Sigmoid colon (tissue), 6 donors: ENCODE measurements at regions not wholly inside any gene's neighbourhood (a gene's known extent, or its start where the extent isn't known, plus 50 kb on each side); places are given as distances from the start of the nearest gene placed in this dataset.

Source experiments
- DNase-seq: peaks from one replicate; pipeline ENCODE4 v3.0.0-alpha.2; 2019
- H3K27ac ChIP-seq, 4 donors: fragments of 200-600 bp; sonication (generic); one replicate each; pipeline ENCODE4 v1.5.1; 2016 to 2019; ENCODE audit warnings: mild to moderate bottlenecking in 1 of 4
- H3K27me3 ChIP-seq, 3 donors: fragments of 200-600 bp; sonication (generic); one replicate each; pipeline ENCODE4 v1.5.1; 2019; ENCODE audit warnings: mild to moderate bottlenecking in 1 of 3
- H3K36me3 ChIP-seq, 4 donors: fragments of 200-600 bp; sonication (generic); one replicate each; pipeline ENCODE4 v1.5.1; 2016 to 2019
- H3K4me1 ChIP-seq, 4 donors: fragments of 200-600 bp; sonication (generic); one replicate each; pipeline ENCODE4 v1.5.1; 2017 to 2019
- H3K4me3 ChIP-seq, 4 donors: fragments of 200-600 bp; sonication (generic); one replicate each; pipeline ENCODE4 v1.5.1; 2017 to 2019; ENCODE audit warnings: mild to moderate bottlenecking in 2 of 4, moderate library complexity in 1 of 4
- H3K9me3 ChIP-seq, 4 donors: fragments of 200-600 bp in 3 of 4; sonication (generic) in 3 of 4; one replicate each; pipeline versions ENCODE4 v1.5.1 to v1.6.1; 2013 to 2019
- EP300 ChIP-seq, 4 donors: sonication (generic); formaldehyde crosslinking; IDR thresholded peaks; one replicate each; pipeline ENCODE4 v1.6.1; 2017; ENCODE audit warnings: antibody characterized with exemption in 4 of 4
- POLR2A ChIP-seq, 2 donors: fragments of 450-650 bp; IDR thresholded peaks; one replicate each; pipeline ENCODE4 v1.6.1; 2016; ENCODE audit warnings: antibody characterized with exemption in 2 of 2, mild to moderate bottlenecking in 2 of 2, moderate library complexity in 2 of 2
- POLR2AphosphoS5 ChIP-seq, 4 donors: sonication (generic); formaldehyde crosslinking; IDR thresholded peaks; one replicate each; pipeline ENCODE4 v1.6.1; 2017; ENCODE audit warnings: antibody characterized with exemption in 4 of 4
- WGBS, 2 donors: extraction: QIAGEN DNeasy Blood & Tissue Kit; methylation state at CpG; one replicate each; pipeline ENCODE4 v1.1.7; 2013; 5-methylcytosine and 5-hydroxymethylcytosine counted together
- intact Hi-C: fragments of 100-400 bp; cut with DNase I; formaldehyde crosslinking; loops from one replicate; pipeline ENCODE4 v1.15.1; 2023
- TF ChIP-seq, protein P1 (sequence below), 4 experiments: fragments of 450-650 bp in 3 of 4; fragments of 200-600 bp in 1 of 4; IDR thresholded peaks; one replicate each; pipeline ENCODE4 v1.5.1; 2016 to 2019; ENCODE audit warnings: antibody characterized with exemption in 4 of 4, mild to moderate bottlenecking in 3 of 4, moderate library complexity in 2 of 4
- donor health status: healthy with polysubstance abuse.
- donor health status: healthy.

- 95 to 99% methylated on average over 1 of the region's 1 CpG for WGBS, 2 donors
- intact Hi-C loops = no loop called here
- TF ChIP-seq, protein P1, sequence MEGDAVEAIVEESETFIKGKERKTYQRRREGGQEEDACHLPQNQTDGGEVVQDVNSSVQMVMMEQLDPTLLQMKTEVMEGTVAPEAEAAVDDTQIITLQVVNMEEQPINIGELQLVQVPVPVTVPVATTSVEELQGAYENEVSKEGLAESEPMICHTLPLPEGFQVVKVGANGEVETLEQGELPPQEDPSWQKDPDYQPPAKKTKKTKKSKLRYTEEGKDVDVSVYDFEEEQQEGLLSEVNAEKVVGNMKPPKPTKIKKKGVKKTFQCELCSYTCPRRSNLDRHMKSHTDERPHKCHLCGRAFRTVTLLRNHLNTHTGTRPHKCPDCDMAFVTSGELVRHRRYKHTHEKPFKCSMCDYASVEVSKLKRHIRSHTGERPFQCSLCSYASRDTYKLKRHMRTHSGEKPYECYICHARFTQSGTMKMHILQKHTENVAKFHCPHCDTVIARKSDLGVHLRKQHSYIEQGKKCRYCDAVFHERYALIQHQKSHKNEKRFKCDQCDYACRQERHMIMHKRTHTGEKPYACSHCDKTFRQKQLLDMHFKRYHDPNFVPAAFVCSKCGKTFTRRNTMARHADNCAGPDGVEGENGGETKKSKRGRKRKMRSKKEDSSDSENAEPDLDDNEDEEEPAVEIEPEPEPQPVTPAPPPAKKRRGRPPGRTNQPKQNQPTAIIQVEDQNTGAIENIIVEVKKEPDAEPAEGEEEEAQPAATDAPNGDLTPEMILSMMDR (IDR thresholded peaks at IDR 0.05) = no peak
- TF ChIP-seq POLR2A (IDR thresholded peaks at IDR 0.05) = no peak
- TF ChIP-seq POLR2AphosphoS5 (IDR thresholded peaks at IDR 0.05) = no peak
- no peak for TF ChIP-seq EP300 (IDR thresholded peaks at IDR 0.05)
- Histone ChIP-seq H3K27me3 (no peaks in the 10 kb centered on the region), H3K4me1 (no peaks in the 10 kb centered on the region), H3K9me3 (no peaks in the 10 kb centered on the region), H3K36me3 (no peaks in the 10 kb centered on the region), H3K27ac (no peak overlapping the region), H3K4me3 (no peak overlapping the region)
- DNase-seq = no peak
These were observed 997.8 kb downstream of the ARAP2 start for GRCh38 chr4:35246493-35246892.

DNA sequence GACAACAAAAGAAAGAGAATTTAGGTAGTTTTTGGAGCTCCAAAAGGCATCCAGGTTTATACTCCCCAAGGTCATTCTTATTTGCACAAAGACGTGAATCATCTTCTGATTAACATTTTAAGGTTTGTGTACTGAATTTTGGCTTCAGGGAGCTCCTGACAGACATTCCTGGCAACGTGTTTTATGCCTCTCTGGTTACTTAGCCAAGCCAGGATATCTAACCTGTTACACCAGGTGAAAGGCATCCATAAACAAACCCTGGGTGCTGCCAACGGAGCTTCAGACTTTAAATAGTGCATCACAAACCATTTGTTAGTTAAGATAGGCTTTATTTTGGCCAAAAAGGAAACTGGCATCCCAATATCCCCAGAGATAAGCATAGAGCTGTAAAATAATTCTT lies 997.3 kb downstream of the ARAP2 start:
- DNase-seq = no peak
- H3K4me1 ChIP-seq = no peaks in the 10 kb centered on the region
- H3K27ac ChIP-seq = no peak overlapping the region
- no peaks in the 10 kb centered on the region for H3K9me3 ChIP-seq
- no peak for TF ChIP-seq EP300 (IDR thresholded peaks at IDR 0.05)
- TF ChIP-seq POLR2A (IDR thresholded peaks at IDR 0.05) = no peak
- no peak for TF ChIP-seq POLR2AphosphoS5 (IDR thresholded peaks at IDR 0.05)
- TF ChIP-seq, protein P1 (IDR thresholded peaks at IDR 0.05) = no peak
- no peaks in the 10 kb centered on the region for H3K27me3 ChIP-seq
- WGBS, 2 donors = 3 to 22% methylated on average over 3 of the region's 3 CpGs
- H3K4me3 ChIP-seq = no peak overlapping the region
- no peaks in the 10 kb centered on the region for H3K36me3 ChIP-seq
- intact Hi-C loops = no loop called here

DNA sequence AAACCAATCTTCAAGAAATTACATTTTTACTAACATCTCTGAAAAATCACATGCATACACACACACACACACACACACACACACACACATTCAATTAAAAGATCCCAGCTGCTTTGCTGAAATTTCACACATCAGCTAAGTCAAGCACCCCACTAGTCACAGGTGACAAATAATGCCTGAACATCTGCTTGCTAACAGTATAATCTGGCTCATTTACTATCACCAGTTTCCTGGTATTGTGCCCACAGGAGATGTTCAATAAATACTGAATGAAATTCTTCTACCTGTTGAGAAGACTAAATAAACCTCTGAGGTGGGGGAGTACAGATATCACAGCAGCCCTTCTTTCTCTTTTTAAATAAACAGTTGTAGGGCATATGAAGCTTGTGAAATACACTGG lies 994.0 kb downstream of the ARAP2 start:
- no peaks in the 10 kb centered on the region for H3K4me1 ChIP-seq
- TF ChIP-seq, protein P1 (IDR thresholded peaks at IDR 0.05) = no peak
- no peak for DNase-seq
- no peaks in the 10 kb centered on the region for H3K27me3 ChIP-seq
- intact Hi-C loops = no loop called here
- no peaks in the 10 kb centered on the region for H3K9me3 ChIP-seq
- H3K4me3 ChIP-seq = no peak overlapping the region
- no peaks in the 10 kb centered on the region for H3K36me3 ChIP-seq
- H3K27ac ChIP-seq = no peak overlapping the region

GRCh38 chr4:35250761-35251160 lies 993.6 kb downstream of the ARAP2 start:
- DNase-seq = no peak
- intact Hi-C loops = no loop called here
- H3K4me3 ChIP-seq = no peak overlapping the region
- WGBS, 2 donors = 29 to 39% methylated on average over 1 of the region's 1 CpG
- H3K27me3 ChIP-seq = no peaks in the 10 kb centered on the region
- H3K4me1 ChIP-seq = no peaks in the 10 kb centered on the region
- no peaks in the 10 kb centered on the region for H3K36me3 ChIP-seq
- no peaks in the 10 kb centered on the region for H3K9me3 ChIP-seq
- no peak overlapping the region for H3K27ac ChIP-seq
- TF ChIP-seq, protein P1 (IDR thresholded peaks at IDR 0.05) = no peak
- TF ChIP-seq POLR2A (IDR thresholded peaks at IDR 0.05) (no peak), EP300 (IDR thresholded peaks at IDR 0.05) (no peak), POLR2AphosphoS5 (IDR thresholded peaks at IDR 0.05) (no peak)

DNA sequence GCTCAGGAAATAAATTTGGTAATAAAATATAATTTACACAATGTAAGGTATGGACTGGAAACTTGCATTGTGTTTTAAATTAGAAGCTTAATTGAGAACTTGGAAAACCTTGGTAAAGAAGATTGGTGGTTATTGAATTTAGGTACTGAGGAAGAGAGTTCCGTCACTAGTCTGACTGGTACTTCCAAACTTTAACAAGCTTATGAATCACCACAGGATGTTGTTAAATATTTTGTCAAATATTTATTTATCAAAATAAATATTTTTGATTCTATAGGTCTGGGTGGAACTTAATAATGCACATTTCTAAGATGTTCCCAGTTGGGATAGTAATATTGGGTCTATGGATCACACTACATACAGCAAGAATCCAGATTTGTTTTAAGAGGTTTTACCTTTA lies 992.2 kb downstream of the ARAP2 start:
- DNase-seq = no peak
- no peaks in the 10 kb centered on the region for H3K27me3 ChIP-seq
- H3K9me3 ChIP-seq = no peaks in the 10 kb centered on the region
- no peaks in the 10 kb centered on the region for H3K36me3 ChIP-seq
- no peaks in the 10 kb centered on the region for H3K4me1 ChIP-seq
- intact Hi-C loops = no loop called here
- no peak overlapping the region for H3K27ac ChIP-seq
- WGBS, 2 donors = 89 to 93% methylated on average over 1 of the region's 1 CpG
- TF ChIP-seq EP300 (IDR thresholded peaks at IDR 0.05) = no peak
- no peak for TF ChIP-seq POLR2AphosphoS5 (IDR thresholded peaks at IDR 0.05)
- TF ChIP-seq, protein P1 (IDR thresholded peaks at IDR 0.05) = no peak
- TF ChIP-seq POLR2A (IDR thresholded peaks at IDR 0.05) = no peak
- no peak overlapping the region for H3K4me3 ChIP-seq
